Panc1 (cell line): ENCODE measurements at regions not wholly inside any gene's neighbourhood (a gene's known extent, or its start where the extent isn't known, plus 50 kb on each side); places are given as distances from the start of the nearest gene placed in this dataset.

Experiments used
- ATAC-seq: fragments of 200-7000 bp; cut with Tn5 transposase; 2 replicates; pipeline ENCODE4 v1.9.1; 2020; ENCODE audit warnings: mild to moderate bottlenecking, moderate library complexity
- BruUV-seq: library from RNA; stranded (reverse); fragments of 400-500 nt; replicated peaks from 2 replicates; lab custom pipeline; 2021; lab: Mats Ljungman, UMichigan
- CTCF ChIA-PET: fragments of 300-600 bp; sonication (Branson Sonifier 250); formaldehyde crosslinking; loops from one replicate; lab custom pipeline; 2022; ENCODE audit warnings: antibody characterized with exemption; lab: Charles Lee
- POLR2A ChIA-PET: fragments of 300-600 bp; sonication (Branson Sonifier 250); formaldehyde crosslinking; loops from one replicate; lab custom pipeline; 2022; ENCODE audit warnings: antibody characterized with exemption; lab: Charles Lee
- DNase-seq: peaks from one replicate; pipeline ENCODE4 v3.0.0-alpha.2; 2010; ENCODE audit warnings: low read depth, low spot score
- H3K27ac ChIP-seq: 2 replicates; pipeline ENCODE4 v1.5.1; 2011; ENCODE audit warnings: mild to moderate bottlenecking, low read length, inconsistent platforms
- H3K27me3 ChIP-seq: fragments of 200-500 bp; sonication (Bioruptor generic); 2 replicates; pipeline ENCODE4 v1.6.0; 2014; ENCODE audit warnings: low read length, inconsistent platforms; ENCODE audit not compliant: control insufficient read depth, insufficient read depth
- H3K36me3 ChIP-seq: fragments of 200-500 bp; sonication (Bioruptor generic); 2 replicates; pipeline ENCODE4 v1.5.1; 2014; ENCODE audit warnings: inconsistent platforms, mild to moderate bottlenecking, low read length, moderate library complexity; ENCODE audit not compliant: control insufficient read depth, insufficient read depth
- H3K4me1 ChIP-seq: 2 replicates; pipeline ENCODE4 v1.5.1; 2011; ENCODE audit warnings: inconsistent platforms, mild to moderate bottlenecking, low read length, moderate library complexity; ENCODE audit not compliant: control insufficient read depth, insufficient read depth
- H3K4me3 ChIP-seq, 2 experiments: 2 replicates each; pipeline ENCODE4 v1.5.1; 2011 to 2012; ENCODE audit warnings: low read depth in 2 of 2, low read length in 2 of 2, mild to moderate bottlenecking in 2 of 2, inconsistent platforms in 1 of 2, moderate library complexity in 1 of 2
- H3K9me3 ChIP-seq: fragments of 200-500 bp; sonication (Bioruptor generic); 2 replicates; pipeline ENCODE4 v1.5.1; 2014; ENCODE audit warnings: low read depth, mild to moderate bottlenecking, inconsistent platforms, low read length, moderate library complexity; ENCODE audit not compliant: control insufficient read depth, insufficient read depth
- CTCF ChIP-seq: fragments of 450-650 bp; IDR thresholded peaks from 2 replicates; pipeline ENCODE4 v1.5.1; 2017; ENCODE audit warnings: mild to moderate bottlenecking
- POLR2AphosphoS5 ChIP-seq: IDR thresholded peaks from 2 replicates; pipeline ENCODE4 v1.6.1; 2012; ENCODE audit warnings: mild to moderate bottlenecking, low read depth, low read length, moderate library complexity
- REST ChIP-seq, 2 experiments: IDR thresholded peaks; 2 replicates each; pipeline ENCODE4 v1.6.1; 2011 to 2012; ENCODE audit warnings: low read depth in 2 of 2, control low read depth in 1 of 2, low read length in 1 of 2, mild to moderate bottlenecking in 1 of 2, moderate library complexity in 1 of 2; ENCODE audit not compliant: insufficient read depth in 1 of 2
- SIN3A ChIP-seq: IDR thresholded peaks from 2 replicates; pipeline ENCODE4 v1.6.1; 2012; ENCODE audit warnings: low read depth, mild to moderate bottlenecking, low read length, moderate library complexity, borderline replicate concordance; ENCODE audit not compliant: insufficient read depth
- TCF7L2 ChIP-seq: IDR thresholded peaks from 2 replicates; pipeline ENCODE4 v1.6.1; 2011; ENCODE audit warnings: mild to moderate bottlenecking, low read depth, low read length, inconsistent platforms
- in situ Hi-C: cut with HindIII; loops from 2 replicates; pipeline ENCODE4 v1.10.0; 2016; ENCODE audit warnings: low sequenced_read_pairs, low pct_unique_long_range_greater_than_20kb
- intact Hi-C: fragments of 100-400 bp; cut with micrococcal nuclease; formaldehyde crosslinking; loops from one replicate; pipeline ENCODE4 v1.10.0; 2022; ENCODE audit not compliant: unreplicated experiment

DNA sequence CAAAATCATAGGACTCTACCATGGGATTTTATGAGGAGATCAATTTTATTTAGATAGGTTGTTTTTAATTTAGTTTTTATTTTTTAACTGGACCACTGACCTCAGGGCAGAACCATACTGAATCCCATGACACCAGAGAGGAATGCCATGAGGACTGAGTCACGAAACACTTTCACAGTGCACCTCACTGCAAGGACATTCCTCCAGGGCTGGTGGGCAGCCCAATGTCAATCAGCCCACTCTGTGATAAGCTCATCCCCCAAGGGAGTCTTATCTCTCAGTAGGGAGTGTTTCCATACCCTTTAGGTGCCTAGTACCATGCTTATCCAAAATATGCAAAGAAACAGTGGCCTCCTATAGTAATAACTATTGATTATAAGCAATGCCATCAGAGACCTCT lies 224.5 kb upstream of the CDH6 start:
- no peak for ATAC-seq
- no peaks in the 10 kb centered on the region for H3K9me3 ChIP-seq
- in situ Hi-C loops: no loop called here
- no peak overlapping the region for H3K27ac ChIP-seq
- POLR2A ChIA-PET: no interaction called here
- H3K4me1 ChIP-seq: no peaks in the 10 kb centered on the region
- H3K36me3 ChIP-seq: no peaks in the 10 kb centered on the region
- BruUV-seq: no TSS peak
- TF ChIP-seq SIN3A (no peak), TCF7L2 (no peak), REST (IDR thresholded peaks at IDR 0.05; ENCODE audit: insufficient read depth in 1 of 2, low read depth in 2 of 2, low read length in 1 of 2) (no peak), POLR2AphosphoS5 (no peak), CTCF (no peak)
- no peak for DNase-seq
- H3K4me3 ChIP-seq: no peak overlapping the region
- CTCF ChIA-PET: no interaction called here
- no peaks in the 10 kb centered on the region for H3K27me3 ChIP-seq
- intact Hi-C loops: no loop called here

DNA sequence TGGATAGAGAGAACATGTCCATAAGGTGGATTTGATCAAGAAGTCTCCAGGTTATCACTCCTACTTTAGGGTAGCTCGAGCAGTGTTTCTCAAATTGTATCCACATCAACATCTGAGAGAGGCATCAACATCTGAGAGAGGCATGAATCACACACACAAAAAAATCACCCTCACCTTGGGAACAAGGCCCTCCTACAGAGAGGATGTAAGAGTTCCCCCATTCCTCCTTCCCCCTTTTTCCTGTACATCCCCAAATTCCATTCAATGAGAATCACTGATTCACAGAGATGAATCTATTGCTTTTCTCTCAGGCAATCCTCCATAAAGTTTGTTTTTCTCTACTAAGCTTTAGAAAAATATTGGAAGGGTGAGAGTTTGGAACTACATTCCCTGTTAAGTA lies 233.4 kb upstream of the CDH6 start:
- Histone ChIP-seq H3K27ac (no peak overlapping the region), H3K9me3 (no peaks in the 10 kb centered on the region), H3K36me3 (no peaks in the 10 kb centered on the region), H3K4me3 (no peak overlapping the region), H3K27me3 (no peaks in the 10 kb centered on the region), H3K4me1 (no peaks in the 10 kb centered on the region)
- no peak for TF ChIP-seq POLR2AphosphoS5
- TF ChIP-seq TCF7L2: no peak
- TF ChIP-seq SIN3A: no peak
- no peak for TF ChIP-seq REST (IDR thresholded peaks at IDR 0.05; ENCODE audit: insufficient read depth in 1 of 2, low read depth in 2 of 2, low read length in 1 of 2)
- no peak for TF ChIP-seq CTCF
- ChIA-PET CTCF (no interaction called here), POLR2A (no interaction called here)
- BruUV-seq: no TSS peak
- DNase-seq: no peak
- in situ Hi-C loops: no loop called here
- no peak for ATAC-seq
- intact Hi-C loops: no loop called here
